Activated CD8-positive, alpha-beta T cell treated with anti-CD3 and anti-CD28 coated beads for 36 hours (primary cell): ENCODE measurements at regions not wholly inside any gene's neighbourhood (a gene's known extent, or its start where the extent isn't known, plus 50 kb on each side); places are given as distances from the start of the nearest gene placed in this dataset.

Source experiments
- ATAC-seq: fragments of 200-7000 bp; cut with Tn5 transposase; one replicate; pipeline ENCODE4 v1.10.0; 2021; ENCODE audit warnings: mild to moderate bottlenecking, moderate library complexity
- CTCF ChIA-PET: fragments of 350-600 bp; sonication (Branson Sonifier 250); formaldehyde crosslinking; loops from one replicate; lab custom pipeline; 2021; ENCODE audit warnings: antibody characterized with exemption; lab: Charles Lee
- POLR2A ChIA-PET: fragments of 350-600 bp; sonication (Branson Sonifier 250); formaldehyde crosslinking; loops from one replicate; lab custom pipeline; 2021; ENCODE audit warnings: antibody characterized with exemption; lab: Charles Lee
- DNase-seq: peaks from one replicate; pipeline ENCODE4 v3.0.0-alpha.2; 2020
- H3K27ac Mint-ChIP-seq: one replicate; pipeline ENCODE4 v1.8.0; 2021; ENCODE audit warnings: mild to moderate bottlenecking, mixed read lengths
- H3K27me3 Mint-ChIP-seq: one replicate; pipeline ENCODE4 v1.8.0; 2021; ENCODE audit warnings: mixed read lengths
- H3K36me3 Mint-ChIP-seq: one replicate; pipeline ENCODE4 v1.8.0; 2021; ENCODE audit warnings: low read depth, mixed read lengths
- H3K4me1 Mint-ChIP-seq: one replicate; pipeline ENCODE4 v1.8.0; 2021; ENCODE audit warnings: low read depth, mixed read lengths
- H3K4me3 Mint-ChIP-seq: one replicate; pipeline ENCODE4 v1.8.0; 2021; ENCODE audit warnings: mild to moderate bottlenecking, moderate library complexity, mixed read lengths
- H3K9me3 Mint-ChIP-seq: one replicate; pipeline ENCODE4 v1.8.0; 2021; ENCODE audit warnings: mixed read lengths
- CTCF ChIP-seq: fragments of 200-600 bp; IDR thresholded peaks from one replicate; pipeline ENCODE4 v1.8.0; 2022; ENCODE audit warnings: antibody characterized with exemption, mild to moderate bottlenecking
- intact Hi-C: fragments of 100-400 bp; cut with micrococcal nuclease; formaldehyde crosslinking; loops from one replicate; pipeline ENCODE4 v1.10.0; 2022

- Mint-ChIP-seq H3K36me3 (no peaks in the 10 kb centered on the region), H3K9me3 (peaks cover 7% of the 10 kb centered on the region), H3K27ac (no peak overlapping the region), H3K4me3 (no peak overlapping the region), H3K4me1 (no peaks in the 10 kb centered on the region), H3K27me3 (no peaks in the 10 kb centered on the region)
- ATAC-seq, result no peak
- intact Hi-C loops, result no loop called here
- no peak for TF ChIP-seq CTCF
- no peak for DNase-seq
- CTCF ChIA-PET, result no interaction called here
- POLR2A ChIA-PET, result no interaction called here
Observed at GRCh38 chr13:53264751-53265385, 236.3 kb downstream of the OLFM4 start.

- Mint-ChIP-seq H3K27me3 (no peaks in the 10 kb centered on the region), H3K36me3 (no peaks in the 10 kb centered on the region), H3K4me1 (no peaks in the 10 kb centered on the region), H3K9me3 (peaks cover 7% of the 10 kb centered on the region), H3K27ac (no peak overlapping the region), H3K4me3 (no peak overlapping the region)
- ATAC-seq (no peak), DNase-seq (no peak)
- no peak for TF ChIP-seq CTCF
- ChIA-PET CTCF (no interaction called here), POLR2A (no interaction called here)
- intact Hi-C loops, result no loop called here
Observed at GRCh38 chr13:53266757-53267156, 238.1 kb downstream of the OLFM4 start.

DNA sequence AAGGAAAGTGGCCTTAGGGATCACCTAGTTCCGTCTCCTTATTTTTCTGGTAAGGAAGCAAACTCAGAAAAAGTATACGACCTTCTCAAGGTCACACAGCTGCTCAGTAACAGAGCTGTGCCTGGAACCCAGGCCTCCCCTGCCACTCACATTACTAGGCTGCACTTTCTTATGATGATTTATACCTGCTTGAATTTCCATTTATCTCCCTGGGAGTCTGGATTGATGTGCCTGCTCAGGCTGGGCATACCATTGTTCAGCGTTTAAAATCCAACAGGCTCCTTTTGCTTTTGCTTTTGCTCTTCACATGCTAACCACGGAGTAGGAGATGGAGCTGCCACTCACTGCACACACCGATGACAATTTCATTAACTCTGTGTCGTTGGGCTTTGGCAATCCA is 241.0 kb downstream of the OLFM4 start:
- no peaks in the 10 kb centered on the region for H3K36me3 Mint-ChIP-seq
- H3K9me3 Mint-ChIP-seq, result peaks cover 7% of the 10 kb centered on the region
- no peaks in the 10 kb centered on the region for H3K27me3 Mint-ChIP-seq
- no peak overlapping the region for H3K27ac Mint-ChIP-seq
- TF ChIP-seq CTCF, result no peak
- H3K4me1 Mint-ChIP-seq, result no peaks in the 10 kb centered on the region
- no peak for ATAC-seq
- DNase-seq, result no peak
- intact Hi-C loops, result no loop called here
- ChIA-PET POLR2A (no interaction called here), CTCF (interaction anchor here (2.9 kb wide), 1 partner anchor 19 kb away, joined by 10 read pairs; no protein-coding TSS in a partner anchor)
- H3K4me3 Mint-ChIP-seq, result no peak overlapping the region

DNA sequence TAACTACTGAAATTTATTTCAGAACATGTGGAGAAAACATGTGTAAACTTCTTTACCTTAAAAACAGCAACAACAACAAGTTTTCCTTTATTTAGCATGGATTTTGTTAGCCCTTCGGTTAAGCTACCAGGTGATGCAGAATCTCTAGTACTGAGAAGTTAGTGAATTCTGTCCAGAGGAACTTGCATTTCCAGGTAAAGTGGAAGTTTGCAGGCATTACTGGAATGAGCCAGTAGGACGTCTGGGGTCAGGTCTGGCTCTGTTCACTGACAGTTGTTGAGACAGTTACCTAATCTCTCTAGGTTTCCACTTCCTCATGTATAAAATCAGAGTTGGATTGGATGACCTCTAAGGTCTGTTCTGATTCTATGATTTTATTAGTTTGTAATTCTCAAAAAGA is 244.3 kb downstream of the OLFM4 start:
- ATAC-seq (no peak), DNase-seq (no peak)
- H3K4me1 Mint-ChIP-seq, result no peaks in the 10 kb centered on the region
- ChIA-PET POLR2A (no interaction called here), CTCF (no interaction called here)
- no peaks in the 10 kb centered on the region for H3K36me3 Mint-ChIP-seq
- intact Hi-C loops, result no loop called here
- H3K27me3 Mint-ChIP-seq, result no peaks in the 10 kb centered on the region
- no peaks in the 10 kb centered on the region for H3K9me3 Mint-ChIP-seq
- no peak overlapping the region for H3K27ac Mint-ChIP-seq
- H3K4me3 Mint-ChIP-seq, result no peak overlapping the region
- TF ChIP-seq CTCF, result no peak

DNA sequence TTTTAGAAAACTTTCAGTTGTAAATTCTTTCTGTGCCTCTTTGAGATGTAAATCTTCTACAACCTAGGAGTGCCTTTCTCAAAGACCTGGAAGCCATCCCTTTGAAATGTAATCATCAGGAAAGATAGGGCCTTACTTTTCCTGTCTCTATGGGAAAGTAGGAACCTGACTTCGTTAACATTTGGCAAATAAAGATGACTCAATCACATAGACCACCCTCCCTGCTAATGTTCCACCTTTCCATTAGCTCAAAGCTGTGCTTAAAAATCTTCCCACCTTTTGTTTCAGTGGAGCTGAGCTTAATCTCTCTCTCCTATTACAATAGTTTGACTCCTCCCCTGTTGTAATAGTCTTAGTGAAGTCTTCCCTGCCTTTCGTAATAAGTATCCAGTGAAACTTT is 247.7 kb downstream of the OLFM4 start:
- Mint-ChIP-seq H3K9me3 (no peaks in the 10 kb centered on the region), H3K36me3 (no peaks in the 10 kb centered on the region), H3K27me3 (no peaks in the 10 kb centered on the region), H3K4me3 (no peak overlapping the region), H3K4me1 (no peaks in the 10 kb centered on the region), H3K27ac (no peak overlapping the region)
- POLR2A ChIA-PET, result no interaction called here
- no peak for TF ChIP-seq CTCF
- CTCF ChIA-PET, result interaction anchor here (0.7 to 0.9 kb wide), 2 partner anchors 26 to 31 kb away, joined by 3 to 4 read pairs; no protein-coding TSS in a partner anchor
- ATAC-seq (no peak), DNase-seq (no peak)
- intact Hi-C loops, result no loop called here
